ENCODE measurements at regions not wholly inside any gene's neighbourhood (a gene's known extent, or its start where the extent isn't known, plus 50 kb on each side); places are given as distances from the start of the nearest gene placed in this dataset.

GRCh38 chr14:48430805-48431204 lies 755.4 kb upstream of the MDGA2 start:
- ChIA-PET CTCF (no interaction called here), POLR2A (ENCODE audit: low non-redundant PET) (no interaction called here)
- intact Hi-C loops (cut with micrococcal nuclease; ENCODE audit: unreplicated experiment): no loop called here
- Histone ChIP-seq H3K27me3 (replicated peaks; ENCODE audit: insufficient read depth, low read depth, low read length, poor library complexity) (no peaks in the 10 kb centered on the region), H3K4me3 (ENCODE audit: low read depth, low read length, poor library complexity, severe bottlenecking) (no peak overlapping the region), H3K27ac (ENCODE audit: low read depth, low read length, poor library complexity, severe bottlenecking) (no peak overlapping the region), H3K9me3 (ENCODE audit: low read depth, low read length, poor library complexity, severe bottlenecking) (no peaks in the 10 kb centered on the region), H3K36me3 (ENCODE audit: insufficient read depth, low read length, poor library complexity, severe bottlenecking) (no peaks in the 10 kb centered on the region), H3K4me1 (ENCODE audit: insufficient read depth, low read length, poor library complexity, severe bottlenecking) (no peaks in the 10 kb centered on the region)
- DNase-seq (ENCODE audit: low spot score): no peak
- no TSS peak for BruUV-seq (replicated peaks)
- TF ChIP-seq EZH2 (IDR thresholded peaks at IDR 0.05; ENCODE audit: borderline replicate concordance, low read depth, low read length, poor library complexity, severe bottlenecking): no peak
- TF ChIP-seq CTCF (conservative IDR thresholded peaks at IDR 0.05; ENCODE audit: low read depth, low read length): no peak

- DNase-seq (ENCODE audit: low spot score): no peak
- ChIA-PET POLR2A (ENCODE audit: low non-redundant PET) (no interaction called here), CTCF (no interaction called here)
- Histone ChIP-seq H3K27ac (ENCODE audit: low read depth, low read length, poor library complexity, severe bottlenecking) (no peak overlapping the region), H3K27me3 (replicated peaks; ENCODE audit: insufficient read depth, low read depth, low read length, poor library complexity) (no peaks in the 10 kb centered on the region), H3K4me1 (ENCODE audit: insufficient read depth, low read length, poor library complexity, severe bottlenecking) (no peaks in the 10 kb centered on the region), H3K9me3 (ENCODE audit: low read depth, low read length, poor library complexity, severe bottlenecking) (no peaks in the 10 kb centered on the region), H3K36me3 (ENCODE audit: insufficient read depth, low read length, poor library complexity, severe bottlenecking) (no peaks in the 10 kb centered on the region), H3K4me3 (ENCODE audit: low read depth, low read length, poor library complexity, severe bottlenecking) (no peak overlapping the region)
- no peak for TF ChIP-seq EZH2 (IDR thresholded peaks at IDR 0.05; ENCODE audit: borderline replicate concordance, low read depth, low read length, poor library complexity, severe bottlenecking)
- TF ChIP-seq CTCF (conservative IDR thresholded peaks at IDR 0.05; ENCODE audit: low read depth, low read length): no peak
- BruUV-seq (replicated peaks): no TSS peak
- intact Hi-C loops (cut with micrococcal nuclease; ENCODE audit: unreplicated experiment): no loop called here
Measured at GRCh38 chr14:48429512-48429911, 754.1 kb upstream of the MDGA2 start.

- TF ChIP-seq EZH2 (IDR thresholded peaks at IDR 0.05; ENCODE audit: borderline replicate concordance, low read depth, low read length, poor library complexity, severe bottlenecking) (no peak), CTCF (conservative IDR thresholded peaks at IDR 0.05; ENCODE audit: low read depth, low read length) (no peak)
- H3K27ac ChIP-seq (ENCODE audit: low read depth, low read length, poor library complexity, severe bottlenecking): no peak overlapping the region
- no peak overlapping the region for H3K4me3 ChIP-seq (ENCODE audit: low read depth, low read length, poor library complexity, severe bottlenecking)
- H3K36me3 ChIP-seq (ENCODE audit: insufficient read depth, low read length, poor library complexity, severe bottlenecking): no peaks in the 10 kb centered on the region
- no peak for DNase-seq (ENCODE audit: low spot score)
- no TSS peak for BruUV-seq (replicated peaks)
- H3K27me3 ChIP-seq (replicated peaks; ENCODE audit: insufficient read depth, low read depth, low read length, poor library complexity): no peaks in the 10 kb centered on the region
- intact Hi-C loops (cut with micrococcal nuclease; ENCODE audit: unreplicated experiment): no loop called here
- POLR2A ChIA-PET (ENCODE audit: low non-redundant PET): no interaction called here
- peaks cover 6% of the 10 kb centered on the region for H3K9me3 ChIP-seq (ENCODE audit: low read depth, low read length, poor library complexity, severe bottlenecking)
- CTCF ChIA-PET: no interaction called here
- no peaks in the 10 kb centered on the region for H3K4me1 ChIP-seq (ENCODE audit: insufficient read depth, low read length, poor library complexity, severe bottlenecking)
Measured at GRCh38 chr14:48417715-48418500, 742.5 kb upstream of the MDGA2 start.
